ENCODE measurements at regions not wholly inside any gene's neighbourhood (a gene's known extent, or its start where the extent isn't known, plus 50 kb on each side); places are given as distances from the start of the nearest gene placed in this dataset.

- no peaks in the 10 kb centered on the region for H3K9me3 Mint-ChIP-seq
- no peaks in the 10 kb centered on the region for H3K4me1 Mint-ChIP-seq
- DNase-seq, result no peak
- H3K27ac Mint-ChIP-seq, result no peak overlapping the region
- H3K36me3 Mint-ChIP-seq, result no peaks in the 10 kb centered on the region
- no peak overlapping the region for H3K4me3 Mint-ChIP-seq
- peaks cover 0 to 6% (median 5%) of the 10 kb centered on the region in 3 donors for H3K27me3 Mint-ChIP-seq (ENCODE audit: low read depth in 3 of 3)
Measured at GRCh38 chr6:134511984-134512683, 194.2 kb upstream of the SGK1 start.

DNA sequence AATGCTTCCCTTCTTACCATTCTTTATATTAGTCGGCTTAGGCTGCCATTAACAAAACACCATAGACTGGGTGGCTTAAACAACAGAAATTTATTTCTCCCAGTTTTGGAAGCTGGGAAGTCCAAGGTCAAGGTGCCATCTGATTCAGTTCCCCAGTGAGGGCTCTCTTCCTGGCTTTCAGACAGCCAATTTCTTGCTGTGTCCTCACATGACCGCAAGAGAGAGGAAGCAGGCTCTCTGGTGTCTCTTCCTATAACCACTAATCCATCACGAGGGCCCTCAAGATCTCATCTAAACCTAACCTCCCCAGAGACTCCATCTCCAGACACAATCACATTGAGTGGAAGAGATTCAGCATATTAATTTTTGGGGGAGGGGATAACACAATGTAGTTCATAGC is 193.0 kb upstream of the SGK1 start:
- H3K4me3 Mint-ChIP-seq, result no peak overlapping the region

GRCh38 chr6:134510142-134510541 is 192.2 kb upstream of the SGK1 start:
- no peak overlapping the region for H3K27ac Mint-ChIP-seq
- H3K9me3 Mint-ChIP-seq, result no peaks in the 10 kb centered on the region
- H3K4me3 Mint-ChIP-seq, result no peak overlapping the region
- H3K4me1 Mint-ChIP-seq, result no peaks in the 10 kb centered on the region
- H3K27me3 Mint-ChIP-seq (ENCODE audit: low read depth in 3 of 3), result peaks cover 0 to 4% (median 4%) of the 10 kb centered on the region in 3 donors
- DNase-seq, result no peak
- H3K36me3 Mint-ChIP-seq, result no peaks in the 10 kb centered on the region

More for the DNA sequence above, 193.0 kb upstream of the SGK1 start:
- Mint-ChIP-seq H3K27me3 (ENCODE audit: low read depth in 3 of 3) (peaks cover 0 to 4% (median 4%) of the 10 kb centered on the region in 3 donors), H3K4me1 (no peaks in the 10 kb centered on the region), H3K36me3 (no peaks in the 10 kb centered on the region), H3K27ac (no peak overlapping the region), H3K9me3 (no peaks in the 10 kb centered on the region)
- no peak for DNase-seq

GRCh38 chr6:134508862-134509498 is 191.1 kb upstream of the SGK1 start:
- Mint-ChIP-seq H3K36me3 (no peaks in the 10 kb centered on the region), H3K9me3 (no peaks in the 10 kb centered on the region), H3K4me3 (no peak overlapping the region), H3K27me3 (ENCODE audit: low read depth in 3 of 3) (peaks cover 0 to 4% (median 0%) of the 10 kb centered on the region in 3 donors), H3K27ac (no peak overlapping the region), H3K4me1 (no peaks in the 10 kb centered on the region)
- no peak for DNase-seq

- H3K4me1 Mint-ChIP-seq, result no peaks in the 10 kb centered on the region
Measured at GRCh38 chr6:134506162-134506561, 188.2 kb upstream of the SGK1 start.

DNA sequence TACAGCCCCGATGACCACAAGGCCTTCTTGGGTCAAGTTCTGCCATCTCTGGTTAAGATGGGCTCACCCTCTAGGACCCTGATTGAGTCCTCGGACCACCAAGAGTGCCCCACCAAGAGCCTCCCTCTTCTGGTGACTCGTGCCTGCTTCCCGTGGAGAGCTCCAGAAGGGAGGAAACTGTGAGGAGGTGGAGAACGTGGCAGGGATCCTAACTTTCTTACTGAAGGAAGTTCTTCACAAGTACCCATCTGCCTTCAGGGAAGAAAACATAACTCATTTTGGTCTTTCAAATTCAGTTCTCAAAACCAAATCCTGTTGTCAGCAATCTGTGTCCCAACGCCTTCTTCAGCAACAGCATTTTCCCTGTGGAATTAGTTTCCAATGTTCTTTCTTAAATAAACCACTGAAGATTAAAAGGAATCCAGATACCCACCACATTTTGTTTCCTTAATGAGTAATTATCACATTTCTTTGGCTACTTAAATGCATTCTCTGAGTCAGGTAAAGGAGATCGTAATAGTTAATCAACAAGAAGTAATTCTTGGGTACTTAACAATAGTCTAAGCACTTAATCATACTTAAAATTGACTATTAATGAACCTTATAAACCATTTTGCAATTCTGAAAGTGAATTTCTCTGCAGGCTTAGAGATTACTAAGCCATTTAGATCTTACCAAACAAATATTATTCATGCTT is 185.8 kb upstream of the SGK1 start:
- Mint-ChIP-seq H3K36me3 (no peaks in the 10 kb centered on the region), H3K9me3 (no peaks in the 10 kb centered on the region), H3K27ac (no peak overlapping the region), H3K4me3 (no peak overlapping the region), H3K4me1 (no peaks in the 10 kb centered on the region), H3K27me3 (ENCODE audit: low read depth in 3 of 3) (peaks cover 0 to 4% (median 2%) of the 10 kb centered on the region in 3 donors)
- no peak for DNase-seq

More at GRCh38 chr6:134506162-134506561, 188.2 kb upstream of the SGK1 start:
- H3K9me3 Mint-ChIP-seq, result no peaks in the 10 kb centered on the region
- no peak overlapping the region for H3K27ac Mint-ChIP-seq
- no peaks in the 10 kb centered on the region for H3K36me3 Mint-ChIP-seq
- peaks cover 0 to 4% (median 4%) of the 10 kb centered on the region in 3 donors for H3K27me3 Mint-ChIP-seq (ENCODE audit: low read depth in 3 of 3)
- H3K4me3 Mint-ChIP-seq, result no peak overlapping the region
- DNase-seq, result no peak

DNA sequence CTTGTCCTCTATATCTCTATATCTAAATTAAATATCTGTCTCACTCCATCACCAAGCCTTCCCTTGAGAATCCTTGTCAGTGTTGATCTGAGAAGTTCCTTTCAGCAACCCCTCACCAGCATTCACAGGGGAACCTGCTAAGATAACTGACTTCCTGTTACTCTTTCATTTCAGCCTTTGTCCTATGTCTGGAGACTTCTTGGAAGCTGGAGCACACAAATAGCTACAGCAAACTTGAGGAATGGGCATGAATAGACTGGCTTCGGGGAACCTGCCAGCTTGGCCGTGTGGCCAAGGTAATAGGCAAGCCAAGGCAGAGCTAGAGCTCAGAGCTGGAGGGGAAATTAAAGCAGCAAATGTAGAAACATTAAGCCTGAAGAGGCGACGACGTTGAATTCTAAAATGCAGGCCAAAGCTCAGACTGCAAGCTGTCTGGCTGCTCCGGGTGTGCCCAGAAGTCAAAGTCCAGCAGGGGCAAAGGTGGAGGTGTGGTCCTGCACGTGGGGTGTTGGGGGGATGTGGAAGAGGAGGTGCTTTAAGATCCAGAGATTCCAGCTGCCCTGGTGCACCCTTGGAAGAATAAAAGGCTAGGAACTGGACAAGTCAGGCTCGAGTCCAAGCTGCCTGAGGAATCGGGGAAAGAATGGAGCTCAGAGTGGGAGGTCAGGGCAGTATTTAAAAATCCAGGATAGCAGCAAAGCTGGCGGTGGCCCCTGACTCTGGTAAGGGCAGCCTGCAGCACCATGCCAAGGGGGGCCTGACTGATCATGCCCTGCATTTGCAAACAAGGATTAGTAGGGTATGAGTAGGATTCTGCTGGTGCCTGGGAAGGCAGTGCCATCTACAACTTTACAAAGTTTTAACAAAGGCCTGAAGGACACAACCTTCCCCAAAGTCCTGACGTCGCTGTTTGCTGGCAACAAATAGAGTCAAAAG is 185.0 kb upstream of the SGK1 start:
- H3K4me1 Mint-ChIP-seq, result no peaks in the 10 kb centered on the region
- H3K27ac Mint-ChIP-seq, result no peak overlapping the region
- no peaks in the 10 kb centered on the region for H3K9me3 Mint-ChIP-seq
- peaks cover 2 to 7% (median 3%) of the 10 kb centered on the region in 3 donors for H3K27me3 Mint-ChIP-seq (ENCODE audit: low read depth in 3 of 3)
- no peak for DNase-seq
- H3K36me3 Mint-ChIP-seq, result no peaks in the 10 kb centered on the region
- no peak overlapping the region for H3K4me3 Mint-ChIP-seq

- DNase-seq, result no peak
- no peaks in the 10 kb centered on the region for H3K9me3 Mint-ChIP-seq
- H3K4me1 Mint-ChIP-seq, result no peaks in the 10 kb centered on the region
- no peaks in the 10 kb centered on the region for H3K36me3 Mint-ChIP-seq
- peaks cover 0 to 3% (median 3%) of the 10 kb centered on the region in 3 donors for H3K27me3 Mint-ChIP-seq (ENCODE audit: low read depth in 3 of 3)
- no peak overlapping the region for H3K27ac Mint-ChIP-seq
- H3K4me3 Mint-ChIP-seq, result no peak overlapping the region
Measured at GRCh38 chr6:134495890-134496248, 178.0 kb upstream of the SGK1 start.

DNA sequence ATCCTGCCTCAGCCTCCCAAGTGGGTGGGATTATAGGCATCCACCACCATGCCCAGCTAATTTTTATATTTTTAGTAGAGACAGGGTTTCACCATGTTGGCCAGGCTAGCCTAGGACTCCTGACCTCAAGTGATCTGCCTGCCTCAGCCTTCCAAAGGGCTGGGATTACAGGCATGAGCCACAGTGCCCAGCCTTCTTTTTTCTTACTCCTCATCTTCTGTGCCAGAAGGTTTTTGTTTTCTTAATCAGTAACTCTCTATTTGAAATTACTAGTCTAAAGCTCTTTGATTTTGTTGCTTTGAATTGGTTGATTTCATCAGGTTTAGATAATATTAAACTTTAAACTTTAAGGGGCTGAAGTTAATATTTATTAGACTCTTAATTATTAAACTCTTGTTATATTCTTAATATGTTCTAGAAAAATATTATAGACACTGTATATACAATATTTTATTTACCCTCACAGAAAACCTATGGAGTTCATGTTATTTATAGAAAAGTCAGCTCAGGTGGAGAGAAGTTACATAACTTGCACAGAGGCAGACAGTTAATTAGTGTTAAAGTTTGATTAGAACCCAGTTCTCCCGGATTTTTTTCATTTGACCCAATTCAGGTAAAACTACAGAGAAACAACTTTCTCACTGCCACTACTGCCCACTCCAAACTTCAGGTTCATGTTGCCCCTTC is 177.4 kb upstream of the SGK1 start:
- no peaks in the 10 kb centered on the region for H3K36me3 Mint-ChIP-seq
- H3K9me3 Mint-ChIP-seq, result no peaks in the 10 kb centered on the region
- no peak for DNase-seq
- no peaks in the 10 kb centered on the region for H3K4me1 Mint-ChIP-seq
- no peak overlapping the region for H3K4me3 Mint-ChIP-seq
- peaks cover 0 to 3% (median 3%) of the 10 kb centered on the region in 3 donors for H3K27me3 Mint-ChIP-seq (ENCODE audit: low read depth in 3 of 3)
- H3K27ac Mint-ChIP-seq, result no peak overlapping the region

DNA sequence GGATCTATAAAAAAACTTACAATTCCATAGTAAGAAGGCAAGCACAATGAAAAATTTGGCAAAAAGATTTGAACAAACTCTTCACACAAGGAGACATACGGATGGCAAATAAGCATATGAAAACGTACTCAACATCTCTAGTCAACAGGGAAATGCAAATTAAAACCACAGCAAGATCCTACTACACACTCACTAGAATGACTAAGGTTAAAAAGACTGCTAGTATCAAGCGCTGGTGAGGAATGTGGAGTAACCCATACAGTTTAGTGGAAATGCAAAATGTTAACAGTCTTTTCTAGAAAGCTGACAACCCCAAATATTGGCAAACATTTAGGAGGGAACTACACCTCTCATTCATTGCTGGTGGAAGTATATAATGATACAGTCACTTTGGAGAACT is 175.9 kb upstream of the SGK1 start:
- no peak overlapping the region for H3K27ac Mint-ChIP-seq
- no peak for DNase-seq
- H3K4me3 Mint-ChIP-seq, result no peak overlapping the region
- H3K4me1 Mint-ChIP-seq, result no peaks in the 10 kb centered on the region
- H3K9me3 Mint-ChIP-seq, result peaks cover 0 to 2% (median 0%) of the 10 kb centered on the region in 6 donors
- H3K36me3 Mint-ChIP-seq, result no peaks in the 10 kb centered on the region
- peaks cover 0 to 3% (median 3%) of the 10 kb centered on the region in 3 donors for H3K27me3 Mint-ChIP-seq (ENCODE audit: low read depth in 3 of 3)

GRCh38 chr6:134491477-134491876 is 173.6 kb upstream of the SGK1 start:
- no peak overlapping the region for H3K27ac Mint-ChIP-seq
- H3K27me3 Mint-ChIP-seq (ENCODE audit: low read depth in 3 of 3), result peaks cover 0 to 1% (median 0%) of the 10 kb centered on the region in 3 donors
- H3K9me3 Mint-ChIP-seq, result peaks cover 0 to 2% (median 0%) of the 10 kb centered on the region in 6 donors
- H3K36me3 Mint-ChIP-seq, result no peaks in the 10 kb centered on the region
- DNase-seq, result no peak
- no peak overlapping the region for H3K4me3 Mint-ChIP-seq
- H3K4me1 Mint-ChIP-seq, result no peaks in the 10 kb centered on the region

- H3K27me3 Mint-ChIP-seq (ENCODE audit: low read depth in 3 of 3), result peaks cover 0 to 4% (median 3%) of the 10 kb centered on the region in 3 donors
Measured at GRCh38 chr6:134482593-134483270, 164.8 kb upstream of the SGK1 start.

GRCh38 chr6:134481966-134482365 is 164.1 kb upstream of the SGK1 start:
- Mint-ChIP-seq H3K4me3 (no peak overlapping the region), H3K27ac (no peak overlapping the region)

More at GRCh38 chr6:134482593-134483270, 164.8 kb upstream of the SGK1 start:
- H3K27ac Mint-ChIP-seq, result no peak overlapping the region
- H3K4me1 Mint-ChIP-seq, result no peaks in the 10 kb centered on the region
- no peak overlapping the region for H3K4me3 Mint-ChIP-seq
- H3K9me3 Mint-ChIP-seq, result no peaks in the 10 kb centered on the region
- no peak for DNase-seq
- H3K36me3 Mint-ChIP-seq, result no peaks in the 10 kb centered on the region

More at GRCh38 chr6:134481966-134482365, 164.1 kb upstream of the SGK1 start:
- no peak for DNase-seq
- Mint-ChIP-seq H3K4me1 (no peaks in the 10 kb centered on the region), H3K36me3 (no peaks in the 10 kb centered on the region), H3K9me3 (no peaks in the 10 kb centered on the region), H3K27me3 (ENCODE audit: low read depth in 3 of 3) (peaks cover 0 to 4% (median 3%) of the 10 kb centered on the region in 3 donors)
